Stimulated activated naive CD4-positive, alpha-beta T cell (primary cell): ENCODE measurements at regions not wholly inside any gene's neighbourhood (a gene's known extent, or its start where the extent isn't known, plus 50 kb on each side); places are given as distances from the start of the nearest gene placed in this dataset.
"Not testable (repeated sequence)": the region's sequence is repeated elsewhere in the genome, so short reads cannot be mapped to it uniquely, and the experiment has no call there.

ENCODE experiments used
- DNase-seq, 6 experiments: peaks; one replicate each; lab custom pipeline; 2025; lab: John Stamatoyannopoulos, UW

DNA sequence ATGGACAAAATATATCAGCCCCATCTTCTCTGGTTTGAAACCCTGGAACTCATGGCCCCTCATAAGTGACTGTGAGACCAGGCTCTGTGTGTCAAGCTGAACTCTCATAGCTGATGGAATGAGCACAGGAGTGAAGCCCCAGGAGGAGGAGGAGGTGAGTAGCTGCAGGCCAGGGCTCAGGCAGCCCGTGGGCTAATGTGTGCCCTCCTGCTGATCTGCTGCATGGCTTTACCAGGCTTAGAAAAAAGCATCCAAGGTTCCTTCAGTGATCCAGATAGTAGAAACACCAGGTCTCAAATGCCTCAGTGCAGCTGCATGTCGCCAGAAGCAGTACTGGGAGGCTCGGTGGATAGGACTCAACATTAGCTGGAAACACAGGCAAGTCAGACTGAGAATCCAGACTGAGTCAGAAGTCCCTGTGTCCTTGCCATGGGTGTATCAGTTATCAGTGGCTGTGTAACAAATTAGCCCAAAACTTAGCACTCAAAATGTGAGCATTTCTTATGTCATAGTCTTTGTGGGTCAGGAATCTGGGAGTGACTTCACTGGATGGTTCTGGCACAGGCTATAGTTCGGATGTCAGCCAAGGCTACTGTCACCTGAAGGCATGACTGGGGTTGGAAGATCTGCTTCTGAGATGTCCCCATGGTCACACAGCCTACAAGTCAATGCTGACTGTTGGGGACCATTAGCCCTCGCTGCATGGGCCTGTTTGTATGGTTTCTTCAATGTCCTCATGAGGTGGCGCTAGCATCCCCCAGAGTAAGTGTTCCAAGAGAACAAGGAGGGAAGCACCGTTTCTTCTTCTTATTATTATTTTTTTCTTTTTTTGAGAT, 255.4 kb upstream of the IRF2BP2 start:
- DNase-seq: no peak

DNA sequence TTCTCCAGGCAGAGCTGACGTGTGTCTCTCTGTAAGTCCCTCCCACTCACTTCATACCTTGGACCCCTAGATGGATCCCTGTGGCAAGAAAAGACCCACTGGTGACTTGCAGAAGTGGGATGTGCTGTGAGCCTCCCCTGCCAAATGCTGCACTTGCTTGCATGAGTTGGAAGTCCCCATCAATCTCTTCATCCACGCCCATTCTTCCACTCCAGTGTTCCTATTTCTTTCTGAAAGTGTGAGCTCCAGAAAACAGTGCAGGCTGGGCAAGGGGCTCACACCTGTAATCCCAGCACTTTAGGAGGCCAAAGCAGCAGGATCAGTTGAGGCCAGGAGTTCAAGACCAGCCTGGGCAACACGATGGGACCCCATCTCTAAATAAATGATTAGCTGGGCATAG, 254.1 kb upstream of the IRF2BP2 start:
- no peak for DNase-seq

DNA sequence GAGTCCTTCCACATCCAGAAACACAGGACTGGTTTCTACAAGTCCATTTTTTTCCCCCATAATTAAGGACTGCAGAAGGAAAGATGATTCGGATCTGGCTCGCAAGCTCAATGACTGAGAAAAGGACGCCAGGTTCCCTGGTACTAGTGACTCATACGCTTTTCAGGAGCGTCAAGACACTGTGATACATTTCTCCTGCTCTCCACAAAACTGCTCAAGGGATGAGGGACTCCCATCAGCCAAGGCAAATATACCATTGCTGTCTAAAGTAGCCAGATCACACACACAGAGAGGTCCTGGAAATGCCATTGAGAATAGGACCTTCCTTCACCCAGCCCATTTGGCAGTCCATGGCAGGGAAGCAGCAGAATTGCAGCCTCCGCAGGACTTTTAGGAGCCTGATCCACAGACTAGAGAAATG, 253.6 kb upstream of the IRF2BP2 start:
- DNase-seq: no peak

DNA sequence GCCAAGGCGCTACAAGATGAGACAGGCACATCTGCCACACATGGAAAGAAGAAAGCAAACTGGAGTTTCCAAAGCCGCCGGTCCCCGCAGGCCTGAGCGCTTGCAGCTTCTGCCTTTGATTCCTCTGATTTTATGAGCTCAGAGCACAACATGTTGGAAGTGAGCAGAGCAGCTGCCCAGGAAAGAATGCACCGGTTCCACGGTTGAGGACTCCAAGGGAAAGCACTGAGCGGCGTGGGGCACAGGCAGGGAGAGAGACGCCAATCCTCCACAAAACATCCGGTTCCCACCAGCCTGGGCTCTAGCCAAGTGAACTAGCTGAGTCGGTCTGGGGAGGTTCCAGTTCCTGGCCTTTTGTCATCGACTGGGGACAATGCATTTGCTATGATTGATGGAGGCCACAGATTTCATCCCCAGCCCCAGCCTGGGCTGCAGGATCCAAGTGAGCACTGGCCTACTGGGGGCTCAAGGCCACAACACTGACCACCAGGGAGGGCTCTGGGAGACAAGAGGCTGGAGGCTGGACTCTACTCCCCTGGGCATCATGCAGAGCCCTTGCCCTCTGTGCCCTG, 253.1 kb upstream of the IRF2BP2 start:
- peak in 1 of 6 experiments; percentile 7 for DNase-seq

DNA sequence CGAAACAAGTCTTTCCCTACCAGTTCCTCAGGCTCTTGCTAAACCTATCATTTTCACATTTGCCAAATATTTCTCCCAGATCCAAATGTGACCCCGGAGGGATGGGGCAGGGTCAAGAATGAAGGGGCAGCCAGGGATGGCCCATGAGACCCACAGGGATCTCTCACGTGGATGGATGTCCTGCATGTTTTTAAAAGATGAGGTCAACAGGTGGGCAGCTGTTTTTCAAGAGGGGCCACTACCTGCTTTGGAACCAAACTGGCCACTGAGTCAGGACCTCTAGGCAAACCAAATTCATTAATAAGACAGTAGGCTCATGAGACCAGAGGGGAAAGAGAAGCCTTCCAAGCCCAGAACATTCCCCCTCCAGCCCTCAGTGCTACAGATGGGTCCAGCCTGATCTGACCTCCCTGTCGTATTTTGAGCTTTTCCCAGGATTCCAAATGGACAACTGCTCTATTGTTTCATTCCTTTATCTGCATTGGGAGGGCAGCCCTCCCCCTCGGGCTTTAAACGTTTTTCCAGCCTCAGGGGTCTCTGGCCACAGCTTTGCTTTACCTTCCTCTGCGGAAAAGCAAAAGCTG, 252.5 kb upstream of the IRF2BP2 start:
- DNase-seq: no peak

DNA sequence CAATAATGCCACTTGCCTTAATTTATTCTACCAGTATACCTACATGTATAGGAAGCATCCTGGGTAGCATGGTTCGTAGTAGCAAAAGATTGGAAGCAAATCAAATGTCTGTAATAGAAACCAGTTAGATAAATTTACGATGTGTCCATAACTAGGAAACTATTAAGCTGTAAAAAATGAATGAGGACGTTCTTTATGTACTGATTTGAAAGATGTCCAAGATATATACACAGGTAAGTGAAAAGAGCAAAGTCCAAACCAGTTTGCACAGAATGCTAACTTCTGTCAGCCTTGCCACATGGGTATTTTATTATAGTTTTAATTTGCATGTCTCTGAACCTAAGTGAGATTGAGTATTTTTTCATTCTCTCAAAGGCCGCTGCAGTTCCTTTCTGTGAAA, 251.8 kb upstream of the IRF2BP2 start:
- no peak for DNase-seq

DNA sequence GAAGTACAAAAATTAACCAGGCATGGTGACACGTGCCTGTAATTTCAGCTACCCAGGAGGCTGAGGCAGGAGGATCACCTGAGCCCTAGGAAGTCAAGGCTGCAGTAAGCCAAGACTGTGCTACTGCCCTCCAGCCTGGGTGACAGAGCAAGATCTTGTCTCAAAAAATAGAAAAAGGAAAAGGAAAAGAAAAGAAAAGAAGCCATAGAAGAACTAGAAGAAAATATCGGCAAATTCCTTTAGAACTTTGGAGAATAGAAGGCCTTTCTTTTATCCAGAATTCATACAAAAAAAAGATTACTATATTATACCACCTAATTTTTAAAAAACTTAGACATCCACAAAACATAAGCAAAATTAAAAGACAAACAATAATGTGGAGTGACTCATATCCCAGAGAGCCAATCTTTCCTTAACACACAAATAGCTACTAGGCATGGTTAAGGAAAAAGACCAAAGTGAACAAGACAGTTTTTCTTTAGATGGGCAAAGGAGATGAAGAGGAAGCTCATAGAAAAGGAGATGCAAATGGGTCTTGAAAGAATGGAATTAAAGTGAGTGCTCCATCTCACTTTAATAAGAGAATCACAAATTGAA, 251.1 kb upstream of the IRF2BP2 start:
- no peak for DNase-seq

DNA sequence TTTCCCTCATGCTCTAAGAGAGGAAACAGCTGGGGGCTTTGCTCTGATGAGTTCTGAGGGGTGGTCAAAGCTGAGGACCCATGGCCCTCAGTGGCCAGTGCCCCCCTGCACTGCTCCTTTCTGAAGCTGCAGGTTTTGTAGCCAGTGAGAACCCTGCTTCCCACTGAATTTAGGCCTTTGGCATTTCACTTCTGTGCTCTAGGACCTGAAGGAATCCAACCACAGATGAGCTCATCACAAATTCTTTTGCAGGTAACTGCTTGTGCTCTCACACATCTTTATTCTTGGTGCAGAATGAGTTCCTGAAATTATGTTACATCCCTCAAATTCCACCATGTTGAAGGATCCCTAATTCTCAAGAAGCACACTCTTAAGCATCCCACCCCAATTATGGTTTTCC, 248.7 kb upstream of the IRF2BP2 start:
- no peak for DNase-seq

DNA sequence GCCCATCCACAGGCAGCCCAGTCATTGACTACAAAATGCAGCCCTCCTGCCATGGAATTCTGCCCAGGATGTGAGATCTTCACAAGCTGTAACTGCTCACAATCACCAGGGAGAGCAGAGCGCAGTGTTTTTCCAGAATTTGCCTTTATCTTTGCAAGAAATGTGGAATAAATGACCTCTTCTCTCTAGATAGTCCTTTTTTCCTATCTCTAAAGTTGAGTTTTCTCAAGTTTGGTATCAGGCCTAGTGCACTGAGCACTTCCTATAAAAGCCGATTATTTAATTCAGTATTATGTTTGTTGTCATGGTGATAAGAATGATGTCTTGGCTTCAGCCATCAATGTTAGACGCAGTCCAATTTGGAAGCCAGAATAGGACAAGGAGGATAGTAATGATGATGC, 246.9 kb upstream of the IRF2BP2 start:
- DNase-seq: no peak

DNA sequence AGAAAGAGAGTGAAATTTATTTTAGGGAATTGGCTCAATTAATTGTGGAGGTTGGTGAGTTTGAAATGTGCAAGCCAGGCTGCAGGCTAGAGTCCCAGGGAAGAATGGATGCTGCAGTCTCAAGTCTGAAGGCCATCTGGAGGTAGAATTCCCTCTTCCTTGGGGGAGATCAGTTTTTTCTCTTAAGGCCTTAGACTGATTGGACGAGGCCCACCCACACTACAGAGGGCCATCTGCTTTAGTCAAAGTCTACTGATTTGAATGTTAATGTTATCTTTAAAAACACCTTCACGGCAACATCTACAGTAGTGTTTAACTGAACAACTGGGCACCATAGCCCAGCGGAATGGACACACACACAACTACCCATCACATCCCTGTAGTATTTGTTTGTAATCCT, 245.9 kb upstream of the IRF2BP2 start:
- DNase-seq: no peak

DNA sequence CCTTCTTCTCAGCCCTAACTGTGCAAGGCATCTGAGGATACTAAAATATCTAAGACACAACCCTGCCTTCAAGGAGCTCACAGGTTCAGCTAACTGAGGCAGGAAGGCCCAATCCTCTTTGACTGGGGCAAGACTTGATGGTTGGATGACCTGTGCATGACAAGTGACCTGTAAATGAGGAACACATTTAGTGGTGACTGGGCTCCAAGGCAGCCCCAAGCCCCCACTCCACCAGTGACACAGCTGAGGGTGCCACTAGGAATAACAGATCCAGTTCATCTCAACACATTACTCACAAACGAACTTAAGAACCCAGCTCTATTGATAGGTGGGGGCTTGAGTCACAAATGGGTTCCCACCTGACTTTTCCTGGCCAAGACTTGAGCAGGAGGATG, 244.7 kb upstream of the IRF2BP2 start:
- no peak for DNase-seq

DNA sequence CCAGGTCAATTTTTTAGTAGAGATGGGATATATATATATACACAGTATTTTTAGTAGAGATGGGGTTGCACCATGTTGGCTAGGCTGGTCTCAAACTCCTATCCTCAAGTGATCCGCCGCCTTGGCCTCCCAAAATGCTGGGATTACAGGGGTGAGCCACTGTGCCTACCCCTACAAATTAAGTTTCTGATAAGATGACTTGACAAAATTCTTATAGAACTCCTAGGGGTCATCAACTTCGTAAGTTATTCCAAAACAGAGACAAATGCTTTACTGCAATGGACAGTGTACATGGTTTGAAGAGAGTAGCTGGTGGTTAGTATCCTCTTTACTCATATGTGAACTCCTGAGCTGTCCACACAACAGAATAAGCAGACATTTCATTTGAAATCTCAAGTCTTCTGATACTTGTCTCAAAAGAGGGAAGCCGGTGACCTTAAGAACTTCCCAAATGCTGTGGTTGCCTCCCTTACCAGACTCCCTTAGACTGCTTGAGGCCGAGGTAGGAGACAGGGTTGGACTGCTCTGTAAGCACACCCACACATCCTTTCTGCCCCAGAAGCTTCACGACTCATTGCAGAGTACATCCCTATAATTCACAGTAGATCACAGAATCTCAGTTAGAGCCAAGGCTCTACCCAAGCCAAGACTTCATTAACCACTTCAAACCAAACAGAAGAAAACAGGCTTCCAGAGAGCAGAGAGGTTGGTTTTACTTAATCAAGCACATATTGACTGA, 244.1 kb upstream of the IRF2BP2 start:
- no peak for DNase-seq

DNA sequence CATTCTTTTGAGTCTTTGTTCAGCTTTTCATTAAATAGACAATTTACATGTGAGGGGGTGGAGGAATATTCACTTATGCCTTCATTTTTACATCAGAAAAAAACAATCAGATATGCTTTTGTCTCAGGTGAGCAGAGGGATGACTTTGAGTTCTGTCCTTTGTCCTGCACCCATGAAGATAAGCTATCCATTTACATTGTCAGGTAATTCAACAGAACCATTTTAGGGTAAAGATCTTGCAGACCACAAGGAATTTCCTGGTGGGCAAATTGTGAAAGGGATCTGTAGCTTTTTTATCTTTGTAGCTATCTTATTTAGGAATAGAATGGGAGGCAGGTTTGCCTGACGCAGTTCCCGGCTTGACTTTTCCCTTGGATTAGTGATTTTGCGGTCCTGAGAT, 242.7 kb upstream of the IRF2BP2 start:
- no peak for DNase-seq

DNA sequence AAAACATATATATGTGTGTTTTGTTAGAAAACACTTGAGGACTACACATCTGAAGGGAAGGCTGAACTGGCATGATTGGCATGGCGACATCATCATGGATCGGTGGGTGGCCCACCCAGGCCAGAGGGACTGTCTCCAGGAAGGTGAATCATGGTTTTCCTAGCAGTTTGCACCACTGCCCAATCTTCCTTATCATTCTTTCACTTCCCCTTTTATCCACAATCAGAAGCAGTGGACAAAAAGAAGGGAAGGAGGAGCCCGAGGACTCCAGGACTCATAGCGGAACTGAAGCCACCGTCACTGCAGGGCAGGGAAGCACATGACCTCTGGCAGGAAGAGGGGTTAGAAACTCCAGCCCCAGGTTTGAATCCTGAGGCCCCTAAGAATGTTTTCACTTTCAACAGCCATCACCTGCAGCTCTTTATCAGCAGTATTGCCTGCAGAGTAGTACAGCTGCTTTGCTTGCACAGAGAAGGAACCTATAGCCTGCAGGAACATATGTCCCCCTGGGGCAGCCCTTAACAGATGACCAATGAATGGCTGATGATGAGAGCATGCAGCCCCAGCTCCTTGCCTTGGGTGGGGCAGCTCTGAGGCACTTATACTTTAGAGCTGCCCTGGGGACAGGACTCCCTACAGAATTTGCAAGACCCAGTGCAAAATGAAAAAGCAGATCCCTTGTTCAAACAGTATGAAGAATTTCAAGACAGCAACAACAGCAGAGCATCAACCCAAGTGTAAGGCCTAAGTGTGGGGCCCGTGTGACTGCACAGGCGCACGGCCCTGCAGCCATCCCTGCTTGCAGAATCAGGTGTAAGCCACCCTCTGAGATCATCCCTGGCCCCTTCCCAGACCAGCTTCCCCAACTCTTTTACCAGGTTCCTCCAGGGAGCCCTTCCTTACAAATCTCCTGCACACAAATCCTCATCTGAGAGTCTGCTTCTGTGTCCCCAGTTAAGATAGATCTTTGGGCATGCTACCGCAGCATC, 241.8 kb upstream of the IRF2BP2 start:
- no peak for DNase-seq

DNA sequence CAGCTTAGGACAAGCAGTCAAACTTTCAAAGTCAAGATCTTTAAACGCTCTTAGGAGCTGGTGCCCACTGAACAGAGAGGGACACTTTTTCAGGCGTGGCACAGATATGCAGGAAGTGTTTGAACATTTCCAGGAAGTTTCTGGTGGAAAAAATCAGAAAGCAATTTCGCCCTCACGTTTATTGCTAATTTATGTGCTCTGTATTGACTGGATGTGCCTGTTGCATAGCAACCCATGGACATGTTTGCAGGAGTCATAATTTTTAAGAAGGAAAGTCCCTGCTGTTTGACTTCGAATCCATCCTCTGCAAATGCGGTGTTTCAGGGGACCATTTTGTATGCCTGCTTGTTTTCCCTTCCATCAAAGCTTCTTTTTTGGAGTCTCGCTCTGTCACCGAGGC, 239.9 kb upstream of the IRF2BP2 start:
- DNase-seq: no peak

DNA sequence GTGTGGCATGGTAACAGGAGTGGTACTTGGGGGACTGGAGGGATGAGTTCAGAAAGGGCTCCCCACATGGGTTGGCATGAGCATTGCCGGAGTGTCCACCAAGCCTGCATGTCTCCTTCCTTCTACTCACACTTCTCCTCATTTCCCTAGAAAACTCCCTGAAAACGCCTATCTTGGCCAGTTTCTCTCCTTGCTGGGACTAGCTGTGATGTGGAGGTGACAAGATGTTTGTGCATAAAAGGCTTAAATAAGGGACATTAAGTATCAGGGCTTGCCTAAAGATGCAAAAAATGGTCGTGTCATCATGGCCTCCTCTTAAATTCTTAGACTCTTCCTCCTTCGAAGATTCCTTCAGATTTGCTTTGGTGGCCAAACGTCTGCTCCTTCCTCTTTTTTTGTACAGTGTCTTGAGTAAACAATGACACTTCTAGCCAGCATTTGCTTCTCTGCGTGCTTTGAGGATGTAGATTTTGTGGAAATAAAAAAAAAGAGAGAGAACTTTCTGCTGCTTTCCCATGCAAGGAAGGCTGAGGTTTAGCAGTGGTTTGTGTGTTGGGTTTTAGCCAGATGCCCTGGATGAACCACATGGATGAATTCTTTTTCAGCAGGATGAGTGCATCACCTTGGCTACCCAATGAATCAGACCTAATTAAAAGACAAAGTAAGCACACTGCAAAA, 239.1 kb upstream of the IRF2BP2 start:
- DNase-seq: no peak

DNA sequence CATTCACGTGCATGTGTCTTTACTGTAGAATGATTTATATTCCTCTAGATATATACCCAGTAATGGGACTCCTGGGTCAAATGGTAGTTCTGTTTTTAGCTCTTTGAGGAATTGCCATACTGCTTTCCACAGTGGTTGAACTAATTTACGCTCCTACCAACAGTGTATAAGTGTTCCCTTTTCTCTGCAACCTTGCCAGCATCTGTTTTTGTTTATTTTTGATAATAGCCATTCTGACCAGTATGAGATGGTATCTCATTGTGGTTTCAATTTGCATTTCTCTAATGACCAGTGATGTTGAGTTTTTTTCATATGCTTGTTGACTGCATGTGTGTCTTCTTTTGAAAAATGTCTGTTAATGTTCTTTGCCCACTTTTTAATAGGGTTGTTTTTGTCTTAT, 236.8 kb upstream of the IRF2BP2 start:
- not testable (repeated sequence) for DNase-seq

DNA sequence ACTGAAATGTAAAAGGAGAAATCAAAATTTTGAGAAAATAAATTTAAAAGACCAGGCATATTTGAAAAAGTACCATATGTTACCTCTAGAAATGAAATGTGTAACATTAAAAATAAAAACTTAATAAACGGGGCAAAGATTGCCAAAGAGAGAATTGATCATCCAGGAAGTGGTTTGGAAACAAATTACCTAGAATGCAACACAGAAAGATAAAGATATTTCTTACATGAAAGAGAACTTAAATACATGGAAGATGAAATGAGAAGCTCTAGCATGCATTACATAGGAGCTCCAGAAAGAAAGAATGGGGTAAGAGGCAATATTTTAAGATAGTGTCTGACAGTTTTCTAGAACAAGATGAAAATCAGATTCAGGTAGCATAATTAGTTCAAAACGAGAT, 235.9 kb upstream of the IRF2BP2 start:
- peak in 1 of 6 experiments; percentile 49 for DNase-seq

DNA sequence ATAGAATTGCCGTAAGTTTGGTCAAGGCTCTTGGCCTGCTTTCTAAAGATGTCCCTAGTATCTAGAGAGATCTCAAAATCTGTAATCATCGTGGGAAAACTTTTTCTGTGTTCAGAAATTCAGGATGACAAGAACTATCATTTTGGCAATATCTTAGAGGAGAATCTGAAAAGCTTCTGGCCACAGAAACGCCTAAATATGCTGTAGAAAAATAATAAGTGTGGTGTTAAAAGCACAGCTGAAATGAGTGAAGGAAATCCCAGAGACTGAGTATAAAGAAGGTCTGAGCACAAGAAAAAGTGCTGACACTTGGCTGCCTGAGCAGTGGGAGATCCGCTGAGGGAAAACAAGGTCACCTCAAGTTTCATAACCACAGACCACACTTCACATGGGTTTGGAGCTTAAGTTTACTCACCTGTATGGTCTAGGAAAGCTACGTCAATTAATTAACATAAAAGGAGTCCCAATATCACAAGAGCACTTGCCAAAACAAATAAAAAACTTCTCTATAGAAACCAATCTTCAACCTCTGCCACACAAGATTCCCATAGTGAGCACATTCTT, 235.2 kb upstream of the IRF2BP2 start:
- peak in 5 of 6 experiments; percentile 4 to 66 (median 49) for DNase-seq

DNA sequence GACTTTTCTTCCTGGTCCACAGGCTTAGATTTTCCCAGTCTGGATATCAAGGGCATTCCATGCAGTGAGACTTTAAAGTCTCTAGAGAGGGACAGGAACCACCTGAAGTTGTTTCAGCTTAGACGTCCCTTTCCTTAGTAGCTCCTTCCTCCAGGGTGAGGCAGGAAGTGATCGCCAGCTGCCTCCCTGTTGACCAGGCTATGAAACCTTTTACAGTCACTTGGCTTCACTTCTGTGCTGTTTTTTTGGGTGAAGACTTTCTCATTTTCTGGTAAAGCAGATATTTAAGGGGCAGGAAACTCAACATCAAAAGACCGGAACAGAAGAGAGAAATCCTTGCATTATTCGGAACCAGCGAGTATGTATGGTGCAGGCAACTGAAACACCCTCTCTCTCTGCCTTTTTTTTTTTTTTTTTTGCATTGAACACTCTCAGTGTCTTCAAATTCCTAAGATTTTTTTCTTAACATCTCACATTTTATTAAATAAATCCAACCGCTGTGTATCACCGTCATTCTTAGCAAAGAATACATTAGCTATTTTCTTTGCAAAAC, 234.6 kb upstream of the IRF2BP2 start:
- DNase-seq: peak in 3 of 6 experiments; percentile 12 to 24 (median 22)
